Spleen (tissue), 11 donors: ENCODE measurements at regions not wholly inside any gene's neighbourhood (a gene's known extent, or its start where the extent isn't known, plus 50 kb on each side); places are given as distances from the start of the nearest gene placed in this dataset.

Source experiments
- DNase-seq: peaks from one replicate; pipeline ENCODE4 v3.0.0-alpha.2; 2020
- H3K27ac ChIP-seq, 8 donors: fragments of 200-600 bp; sonication (generic) in 7 of 8; 1 replicate in 4 of 8; 2 replicates in 4 of 8; pipeline versions ENCODE4 v1.5.0 to v1.8.0; 2016 to 2021; ENCODE audit warnings: inconsistent platforms in 4 of 8, mild to moderate bottlenecking in 4 of 8, moderate library complexity in 1 of 8
- H3K27me3 ChIP-seq, 7 donors: fragments of 200-600 bp; sonication (generic) in 6 of 7; replicated peaks in 1 of 7; 1 replicate in 4 of 7; 2 replicates in 3 of 7; pipeline versions ENCODE4 v1.5.0 to v1.8.0; 2016 to 2021; ENCODE audit warnings: inconsistent platforms in 3 of 7, mild to moderate bottlenecking in 1 of 7
- H3K36me3 ChIP-seq, 6 donors: fragments of 200-600 bp; sonication (generic) in 5 of 6; 1 replicate in 4 of 6; 2 replicates in 2 of 6; pipeline versions ENCODE4 v1.5.0 to v1.8.0; 2016 to 2021; ENCODE audit warnings: inconsistent platforms in 2 of 6
- H3K4me1 ChIP-seq, 6 donors: fragments of 200-600 bp; sonication (generic) in 5 of 6; 1 replicate in 3 of 6; 2 replicates in 3 of 6; pipeline versions ENCODE4 v1.5.0 to v1.8.0; 2016 to 2021; ENCODE audit warnings: inconsistent platforms in 3 of 6
- H3K4me3 ChIP-seq, 8 donors: fragments of 200-600 bp; sonication (generic) in 7 of 8; 1 replicate in 4 of 8; 2 replicates in 4 of 8; pipeline versions ENCODE4 v1.5.0 to v1.8.0; 2016 to 2021; ENCODE audit warnings: inconsistent platforms in 4 of 8, mild to moderate bottlenecking in 4 of 8, moderate library complexity in 2 of 8
- H3K9me3 ChIP-seq, 8 donors: fragments of 200-600 bp; sonication (generic) in 7 of 8; 1 replicate in 4 of 8; 2 replicates in 4 of 8; pipeline versions ENCODE4 v1.5.0 to v1.8.0; 2016 to 2021; ENCODE audit warnings: inconsistent platforms in 4 of 8
- CTCF ChIP-seq, 11 experiments: fragments of 200-600 bp in 7 of 11; fragments of 450-650 bp in 4 of 11; sonication (generic) in 4 of 11; IDR thresholded peaks in 8 of 11; conservative IDR thresholded peaks in 3 of 11; 1 replicate in 7 of 11; 2 replicates in 4 of 11; pipeline versions ENCODE4 v1.4.0 to v1.8.0; 2016 to 2021; ENCODE audit warnings: antibody characterized with exemption in 11 of 11, inconsistent platforms in 4 of 11, mild to moderate bottlenecking in 1 of 11
- POLR2A ChIP-seq, 3 donors: fragments of 450-650 bp; IDR thresholded peaks; one replicate each; pipeline ENCODE4 v1.5.1; 2017; ENCODE audit warnings: antibody characterized with exemption in 3 of 3, mild to moderate bottlenecking in 1 of 3
- POLR2AphosphoS5 ChIP-seq, 3 donors: sonication (generic); formaldehyde crosslinking; IDR thresholded peaks; one replicate each; pipeline ENCODE4 v1.5.1; 2017; ENCODE audit warnings: antibody characterized with exemption in 3 of 3
- WGBS, 5 donors: extraction: QIAGEN DNeasy Blood & Tissue Kit in 3 of 5; methylation state at CpG; one replicate each; pipeline versions ENCODE4 v1.1.5 to v1.1.7; 2013 to 2018; 5-methylcytosine and 5-hydroxymethylcytosine counted together
- intact Hi-C: fragments of 100-400 bp; cut with DNase I; formaldehyde crosslinking; loops from one replicate; pipeline ENCODE4 v1.15.0; 2023; ENCODE audit warnings: low total_unique reads
- donor health status: healthy with polysubstance abuse.
- donor health status: DM: no; HTN: no; CAD: no; lungs with moderate emphysema.
- donor health status: DM: no; HTN: no; CAD: no.
- donor health status: Bipolar disorder and iron deficiency.
- donor health status: healthy.
- donor health status: DM: no; HTN: no; CAD: no.
- donor health status: DM: yes; HTN: yes; CAD: no.

- no peaks in the 10 kb centered on the region for H3K4me1 ChIP-seq
- no peaks in the 10 kb centered on the region for H3K27me3 ChIP-seq
- intact Hi-C loops: no loop called here
- H3K36me3 ChIP-seq: no peaks in the 10 kb centered on the region
- H3K4me3 ChIP-seq: no peak overlapping the region
- no peak overlapping the region for H3K27ac ChIP-seq
- no peak for TF ChIP-seq POLR2A (IDR thresholded peaks at IDR 0.05)
- no peak for TF ChIP-seq POLR2AphosphoS5 (IDR thresholded peaks at IDR 0.05)
- no peak for TF ChIP-seq CTCF (IDR thresholded peaks at IDR 0.05 in 8 of 11, conservative IDR thresholded peaks at IDR 0.05 in 3 of 11)
- no peak for DNase-seq
- 84 to 92% (median 91%) methylated on average over 3 of the region's 3 CpGs for WGBS, 5 donors
- H3K9me3 ChIP-seq: peaks cover 0 to 17% (median 8%) of the 10 kb centered on the region in 8 donors
Measured at GRCh38 chr18:28826107-28826506, 649.2 kb upstream of the CDH2 start.

- Histone ChIP-seq H3K4me3 (no peak overlapping the region), H3K9me3 (peaks cover 0 to 19% (median 8%) of the 10 kb centered on the region in 8 donors), H3K27ac (no peak overlapping the region), H3K27me3 (no peaks in the 10 kb centered on the region), H3K4me1 (no peaks in the 10 kb centered on the region), H3K36me3 (no peaks in the 10 kb centered on the region)
- 64 to 79% (median 67%) methylated on average over 2 of the region's 2 CpGs for WGBS, 5 donors
- TF ChIP-seq CTCF (IDR thresholded peaks at IDR 0.05 in 8 of 11, conservative IDR thresholded peaks at IDR 0.05 in 3 of 11) (no peak), POLR2A (IDR thresholded peaks at IDR 0.05) (no peak), POLR2AphosphoS5 (IDR thresholded peaks at IDR 0.05) (no peak)
- intact Hi-C loops: no loop called here
- DNase-seq: no peak
Measured at GRCh38 chr18:28824183-28824574, 647.2 kb upstream of the CDH2 start.

GRCh38 chr18:28823506-28824182 is 646.7 kb upstream of the CDH2 start:
- 89 to 95% (median 94%) methylated on average over 5 to 6 of the region's 6 CpGs for WGBS, 5 donors
- no peaks in the 10 kb centered on the region for H3K4me1 ChIP-seq
- DNase-seq: peak; percentile 38
- H3K36me3 ChIP-seq: no peaks in the 10 kb centered on the region
- peaks cover 0 to 21% (median 8%) of the 10 kb centered on the region in 8 donors for H3K9me3 ChIP-seq
- TF ChIP-seq POLR2A (IDR thresholded peaks at IDR 0.05): no peak
- no peak for TF ChIP-seq CTCF (IDR thresholded peaks at IDR 0.05 in 8 of 11, conservative IDR thresholded peaks at IDR 0.05 in 3 of 11)
- TF ChIP-seq POLR2AphosphoS5 (IDR thresholded peaks at IDR 0.05): no peak
- intact Hi-C loops: no loop called here
- no peaks in the 10 kb centered on the region for H3K27me3 ChIP-seq
- no peak overlapping the region for H3K4me3 ChIP-seq
- no peak overlapping the region for H3K27ac ChIP-seq

GRCh38 chr18:28820353-28820752 is 643.4 kb upstream of the CDH2 start:
- H3K4me1 ChIP-seq: no peaks in the 10 kb centered on the region
- H3K36me3 ChIP-seq: no peaks in the 10 kb centered on the region
- TF ChIP-seq POLR2A (IDR thresholded peaks at IDR 0.05): no peak
- TF ChIP-seq POLR2AphosphoS5 (IDR thresholded peaks at IDR 0.05): no peak
- TF ChIP-seq CTCF (IDR thresholded peaks at IDR 0.05 in 8 of 11, conservative IDR thresholded peaks at IDR 0.05 in 3 of 11): no peak
- H3K27me3 ChIP-seq: no peaks in the 10 kb centered on the region
- no peak overlapping the region for H3K27ac ChIP-seq
- 51 to 80% (median 54%) methylated on average over 1 of the region's 1 CpG for WGBS, 5 donors
- H3K9me3 ChIP-seq: peaks cover 0 to 21% (median 8%) of the 10 kb centered on the region in 8 donors
- no peak overlapping the region for H3K4me3 ChIP-seq
- intact Hi-C loops: no loop called here
- DNase-seq: no peak
